Suppressor macrophage (primary cell): ENCODE measurements at regions not wholly inside any gene's neighbourhood (a gene's known extent, or its start where the extent isn't known, plus 50 kb on each side); places are given as distances from the start of the nearest gene placed in this dataset.

Experiments
- DNase-seq, 4 experiments: peaks; one replicate each; pipeline ENCODE4 v3.0.0-alpha.2; 2020 to 2022

GRCh38 chr13:103436057-103436654 lies 369.9 kb upstream of the SLC10A2 start:
- no peak for DNase-seq

GRCh38 chr13:103431856-103432255 lies 365.6 kb upstream of the SLC10A2 start:
- no peak for DNase-seq

GRCh38 chr13:103430368-103430767 lies 364.2 kb upstream of the SLC10A2 start:
- DNase-seq = no peak

- no peak for DNase-seq
These were observed 343.8 kb upstream of the SLC10A2 start for GRCh38 chr13:103410002-103410401.

DNA sequence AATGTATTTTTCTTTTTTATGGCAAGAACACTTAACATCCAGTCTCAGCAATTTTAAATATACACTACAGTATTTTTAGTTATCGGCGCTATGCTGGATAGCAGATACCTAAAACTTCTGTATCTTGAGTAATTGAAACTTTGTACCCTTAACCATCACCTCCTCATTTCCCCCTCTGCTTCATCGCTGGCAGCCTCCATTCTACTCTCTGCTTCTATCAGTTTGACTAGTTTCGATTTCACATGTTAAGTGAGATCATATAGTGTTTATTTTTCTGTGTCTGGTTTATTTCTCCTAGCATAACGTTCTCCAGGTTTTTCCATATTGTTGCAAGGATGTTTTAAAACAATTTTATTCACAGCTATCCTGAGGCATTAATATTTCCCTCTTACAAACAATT lies 340.8 kb upstream of the SLC10A2 start:
- DNase-seq = no peak

- no peak for DNase-seq
These were observed 339.1 kb upstream of the SLC10A2 start for GRCh38 chr13:103405297-103405696.

GRCh38 chr13:103403814-103404213 lies 337.6 kb upstream of the SLC10A2 start:
- DNase-seq = no peak

DNA sequence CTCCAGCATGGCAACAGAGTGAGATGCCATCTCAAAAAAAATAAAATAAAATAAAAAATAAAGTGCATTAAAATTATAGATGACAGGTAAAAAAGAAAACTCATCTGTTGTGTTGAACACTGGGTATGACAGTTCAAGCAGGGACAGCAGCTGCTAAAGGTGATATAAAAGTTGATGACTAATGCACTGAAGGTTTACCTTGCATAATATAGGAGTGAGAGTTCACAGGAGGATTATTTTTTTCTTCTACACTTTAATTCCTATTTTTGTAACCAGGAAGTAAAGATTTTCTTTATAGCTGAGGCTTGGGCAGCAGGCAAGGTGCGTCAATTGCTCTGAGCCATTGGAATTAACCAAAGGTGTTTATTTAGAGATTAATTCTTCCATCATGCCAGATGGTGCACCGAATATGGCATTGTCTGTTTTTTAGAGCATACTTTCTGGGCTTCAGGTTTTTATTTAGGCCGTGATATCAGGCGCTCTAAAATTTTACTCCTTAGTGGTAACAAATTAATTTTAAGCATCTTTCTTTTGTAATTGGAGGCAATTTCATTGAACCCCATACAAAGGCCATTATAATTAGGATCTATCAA lies 337.0 kb upstream of the SLC10A2 start:
- no peak for DNase-seq

DNA sequence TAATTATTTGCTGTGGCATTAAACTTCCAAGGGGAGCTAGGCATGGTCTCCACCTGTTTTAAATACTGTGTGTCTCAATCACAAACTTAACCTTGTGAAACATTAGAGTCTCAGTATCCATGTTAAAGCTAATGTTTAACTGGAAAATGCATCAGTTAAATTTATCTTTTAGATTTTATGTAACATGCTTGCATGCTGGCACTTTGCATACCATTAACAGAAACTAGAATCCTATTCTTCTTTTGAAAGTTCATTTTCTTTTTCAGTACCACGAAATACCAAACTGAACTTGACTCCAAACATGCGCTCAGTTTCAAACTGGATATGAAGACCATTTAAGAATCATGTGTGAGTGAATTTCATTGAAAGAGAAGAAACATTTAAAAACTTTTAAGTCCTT lies 328.9 kb upstream of the SLC10A2 start:
- DNase-seq = no peak

DNA sequence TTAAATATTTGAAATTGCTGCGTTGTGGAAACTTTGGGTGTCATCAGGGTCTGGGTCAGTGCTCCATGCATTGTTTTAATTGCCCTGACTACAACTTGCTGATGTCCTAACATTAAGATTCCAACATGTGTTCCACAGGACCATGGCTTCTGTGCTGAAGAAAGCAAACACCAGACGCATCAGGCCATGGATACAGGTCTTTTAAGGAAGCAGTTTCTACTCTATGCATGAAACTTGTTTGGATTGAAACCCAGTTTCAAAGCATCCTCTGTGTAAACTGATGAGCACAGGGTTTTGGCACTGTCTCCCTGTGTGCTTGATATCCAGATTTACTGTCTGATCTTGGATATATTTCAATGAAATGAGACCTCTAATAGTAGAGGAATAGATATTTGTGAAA lies 328.4 kb upstream of the SLC10A2 start:
- no peak for DNase-seq

DNA sequence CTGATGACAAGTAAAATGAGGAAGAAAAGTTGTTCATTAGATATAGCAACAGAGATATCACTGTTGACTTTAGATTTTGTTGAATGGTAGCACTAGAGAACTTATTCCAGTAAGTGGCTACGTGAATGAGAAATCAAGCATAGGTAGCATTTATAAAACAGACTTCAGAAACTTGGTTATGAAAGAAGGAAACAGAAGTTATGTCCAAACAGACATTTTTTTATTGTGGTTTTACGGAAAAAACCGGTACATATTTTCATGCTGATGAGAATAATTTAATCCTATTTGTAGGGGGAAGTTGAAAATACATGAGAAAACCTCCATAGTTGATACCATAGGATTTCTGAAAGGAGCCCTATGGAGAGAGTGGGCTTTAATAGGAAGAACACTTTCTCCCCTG lies 325.7 kb upstream of the SLC10A2 start:
- DNase-seq = peak in 1 of 4 experiments; percentile 2

- DNase-seq = no peak
These were observed 322.6 kb upstream of the SLC10A2 start for GRCh38 chr13:103388839-103389238.

DNA sequence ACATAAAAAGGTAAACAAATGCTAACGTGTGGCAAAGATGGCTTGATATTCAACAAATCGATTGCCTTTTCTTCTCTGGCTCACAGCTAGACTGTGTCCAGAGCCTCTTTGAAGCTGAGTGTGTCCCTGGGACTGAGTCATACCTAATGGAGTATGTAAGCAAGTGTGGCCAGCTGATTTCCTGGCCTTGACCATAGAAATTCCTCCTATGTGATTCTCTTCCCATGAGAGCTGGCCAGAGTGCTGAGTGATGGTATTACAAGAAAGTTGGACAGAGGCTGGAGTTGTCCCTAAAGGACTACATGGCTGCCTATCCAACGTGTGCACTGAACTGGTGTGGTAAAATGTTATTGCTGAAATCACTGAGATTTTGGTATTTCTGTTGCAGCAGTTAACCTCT lies 320.1 kb upstream of the SLC10A2 start:
- DNase-seq = no peak

- no peak for DNase-seq
These were observed 307.7 kb upstream of the SLC10A2 start for GRCh38 chr13:103373916-103374315.

DNA sequence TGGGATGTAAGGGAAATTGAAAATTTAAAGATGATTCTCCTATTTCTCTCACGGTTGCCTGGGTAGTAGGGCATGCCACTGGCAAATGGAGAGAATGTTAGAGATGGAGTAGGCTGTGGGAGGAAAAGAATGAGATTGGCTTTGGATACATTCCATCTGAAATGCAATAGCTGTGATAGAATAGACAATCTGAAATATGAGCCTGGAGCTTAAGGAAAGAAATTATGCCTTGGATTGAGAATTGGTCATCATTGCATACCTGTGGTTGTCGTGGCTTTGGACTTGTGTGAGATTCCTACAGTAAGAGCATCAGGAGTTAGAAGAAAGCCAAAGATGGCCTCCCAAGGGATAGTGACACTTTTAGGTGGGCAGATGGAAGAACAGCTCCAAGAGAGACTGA lies 305.1 kb upstream of the SLC10A2 start:
- no peak for DNase-seq

GRCh38 chr13:103370790-103371189 lies 304.6 kb upstream of the SLC10A2 start:
- DNase-seq = no peak

DNA sequence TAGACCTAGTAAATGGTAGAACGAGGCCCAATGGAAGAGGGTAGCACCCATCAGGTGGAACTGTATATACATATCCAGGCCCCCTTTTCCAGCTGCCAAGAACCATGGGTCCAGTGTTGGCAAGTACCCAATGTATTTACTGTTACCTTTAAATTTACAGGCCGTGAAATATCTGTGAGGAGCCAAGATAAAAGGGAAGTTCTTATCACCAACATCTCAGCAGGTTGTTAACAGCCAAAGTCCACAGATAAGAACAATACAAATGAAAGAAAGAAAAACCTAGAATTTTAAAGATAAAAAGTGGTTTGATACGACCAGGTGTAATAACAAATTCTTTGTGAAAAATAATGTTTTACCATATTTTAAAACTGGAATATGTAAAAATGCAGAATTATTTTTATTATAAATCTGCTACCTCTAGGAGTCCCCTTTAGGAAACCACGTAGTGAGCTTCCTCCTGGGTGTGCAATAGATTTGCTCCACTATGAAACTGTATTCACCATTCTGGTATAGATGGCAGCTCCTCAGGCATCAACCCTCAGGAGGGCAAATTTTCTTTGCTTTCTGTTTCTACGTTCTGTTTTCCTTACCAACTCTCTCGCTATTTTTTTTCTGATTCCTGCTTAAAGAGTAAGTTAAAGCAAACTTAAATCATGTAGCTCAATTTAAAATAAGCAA lies 292.2 kb upstream of the SLC10A2 start:
- DNase-seq = no peak

DNA sequence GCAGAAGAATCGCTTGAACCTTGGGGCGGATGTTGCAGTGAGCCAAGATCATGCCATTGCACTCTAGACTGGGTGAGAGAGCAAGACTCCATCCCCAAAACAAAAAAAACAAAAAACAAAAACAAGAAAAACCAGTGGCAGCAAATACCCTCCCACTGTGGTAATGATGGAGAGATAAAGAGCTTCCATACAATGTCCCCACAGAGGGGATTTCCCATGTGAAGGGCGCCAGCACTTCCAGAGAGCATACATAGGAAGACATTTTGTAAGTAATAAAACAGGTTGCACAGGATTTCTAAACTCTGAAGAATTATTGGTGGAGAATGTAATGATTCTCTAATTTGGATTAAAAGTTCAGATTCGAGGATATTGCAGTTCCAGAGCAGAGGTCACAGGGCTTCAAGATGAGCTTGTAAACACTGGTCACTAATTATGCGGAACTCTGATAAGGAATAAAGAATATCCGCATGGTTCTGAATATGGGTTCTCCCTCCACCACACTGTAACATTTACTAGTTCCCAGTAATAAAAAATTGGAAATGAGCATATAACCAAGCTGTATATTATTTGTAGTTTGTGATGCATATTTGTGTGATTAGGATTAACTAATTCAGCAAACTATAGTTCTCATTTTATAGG lies 290.1 kb upstream of the SLC10A2 start:
- no peak for DNase-seq

DNA sequence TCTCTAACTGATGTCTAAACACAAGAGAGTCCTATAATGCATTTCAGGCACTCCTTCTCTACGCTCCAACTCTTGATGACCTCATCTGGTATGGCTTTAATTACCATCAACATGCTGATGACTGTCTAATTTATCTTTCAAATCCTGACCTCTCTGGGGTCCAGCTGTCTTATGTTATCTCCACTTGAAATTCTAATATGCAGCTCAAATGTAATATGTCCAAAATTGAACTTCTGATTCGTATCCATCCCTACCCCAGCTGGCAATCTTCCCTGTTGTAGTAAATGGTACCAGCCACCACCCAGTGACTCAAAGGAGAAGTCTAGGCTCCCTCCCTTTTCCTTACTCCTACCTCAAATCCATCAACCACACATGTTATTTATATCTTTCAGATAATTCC lies 288.0 kb upstream of the SLC10A2 start:
- no peak for DNase-seq

DNA sequence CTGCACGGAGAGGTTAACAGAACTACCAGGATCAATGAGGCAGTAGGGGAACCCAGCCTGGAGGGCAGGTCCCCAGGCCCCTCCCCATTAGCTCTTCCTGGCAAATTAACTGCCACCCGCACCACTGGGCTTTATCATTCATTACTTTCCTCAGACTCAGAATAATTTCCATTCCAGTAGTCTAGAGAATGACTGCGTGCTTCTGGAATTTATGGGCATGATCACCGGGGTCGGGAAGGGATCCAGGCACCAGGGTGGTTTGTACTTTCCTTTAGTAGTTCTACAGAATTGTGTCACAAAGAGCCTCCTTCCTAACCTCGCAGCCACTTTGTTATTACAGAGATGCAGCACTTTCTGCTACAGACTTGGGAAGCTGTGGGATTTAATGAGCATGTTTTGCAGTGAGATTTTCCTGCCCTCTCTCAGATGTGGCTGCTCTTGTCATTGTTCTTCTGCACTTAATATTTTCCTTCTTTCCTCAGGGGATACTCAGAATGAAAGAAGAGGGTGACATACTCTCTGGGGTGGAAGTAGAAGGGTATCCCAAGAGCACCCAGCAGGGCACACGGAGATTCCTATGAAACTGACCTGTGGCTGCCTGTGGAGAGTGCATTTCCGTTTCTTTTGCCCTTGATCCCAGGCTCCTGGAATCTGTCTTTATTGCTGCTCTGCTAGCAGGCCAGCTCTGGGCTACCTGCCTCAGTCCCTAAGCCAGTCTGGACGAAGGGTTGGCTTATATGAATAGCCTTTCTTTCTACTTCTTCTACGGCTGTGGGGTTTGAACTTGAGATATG lies 285.0 kb upstream of the SLC10A2 start:
- DNase-seq = no peak

- no peak for DNase-seq
These were observed 283.9 kb upstream of the SLC10A2 start for GRCh38 chr13:103350147-103350546.

GRCh38 chr13:103349211-103349980 lies 283.2 kb upstream of the SLC10A2 start:
- no peak for DNase-seq
